DND-41 (cell line): ENCODE measurements at regions not wholly inside any gene's neighbourhood (a gene's known extent, or its start where the extent isn't known, plus 50 kb on each side); places are given as distances from the start of the nearest gene placed in this dataset.

Source experiments
- CTCF ChIP-seq: IDR thresholded peaks from 2 replicates; pipeline ENCODE4 v1.5.1; 2012; ENCODE audit warnings: borderline replicate concordance, low read length, moderate library complexity, mild to moderate bottlenecking; ENCODE audit not compliant: poor library complexity, severe bottlenecking; ENCODE audit errors: extremely low read depth
- EZH2 ChIP-seq: IDR thresholded peaks from 3 replicates; pipeline ENCODE4 v1.6.1; 2012; ENCODE audit warnings: borderline replicate concordance, low read depth, mild to moderate bottlenecking, moderate library complexity, low read length, inconsistent platforms; ENCODE audit not compliant: severe bottlenecking

- no peak for TF ChIP-seq CTCF
- no peak for TF ChIP-seq EZH2
Observed at GRCh38 chr22:49133541-49133940, 694.1 kb downstream of the BRD1 start.
